ENCODE measurements at regions not wholly inside any gene's neighbourhood (a gene's known extent, or its start where the extent isn't known, plus 50 kb on each side); places are given as distances from the start of the nearest gene placed in this dataset.
"Not testable (repeated sequence)": the region's sequence is repeated elsewhere in the genome, so short reads cannot be mapped to it uniquely, and the experiment has no call there.

DNA sequence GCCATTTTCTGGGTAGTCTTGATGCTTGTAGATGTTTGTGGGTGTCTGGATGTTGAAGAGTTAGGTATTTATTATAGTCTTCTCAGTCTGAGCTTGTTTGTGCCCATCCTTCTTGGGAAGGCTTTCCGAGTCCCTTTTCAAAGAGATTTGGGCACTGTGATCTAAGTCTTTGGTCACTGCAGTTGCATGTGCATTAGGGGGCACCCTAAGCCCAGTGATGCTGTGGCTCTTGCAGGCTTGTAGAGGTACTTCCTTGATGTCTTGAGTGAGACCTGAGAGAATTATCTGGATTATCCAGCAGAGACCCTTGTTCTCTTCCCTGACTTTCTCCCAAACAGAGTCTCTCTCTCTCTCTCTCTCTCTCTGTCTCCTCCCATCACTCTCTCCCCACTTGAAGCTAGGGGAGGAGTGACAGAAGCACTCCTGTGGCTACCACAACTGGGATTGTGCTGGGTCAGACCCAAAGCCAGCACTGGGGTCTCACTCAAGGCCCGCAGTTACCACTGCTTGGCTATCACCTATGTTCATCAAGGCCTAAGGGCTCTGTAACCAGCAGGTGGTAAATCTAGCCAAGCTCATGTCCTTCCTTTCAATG is 68.5 kb downstream of the TMCO5A start:
- DNase-seq (ENCODE audit: low read depth), result peak; percentile 79

DNA sequence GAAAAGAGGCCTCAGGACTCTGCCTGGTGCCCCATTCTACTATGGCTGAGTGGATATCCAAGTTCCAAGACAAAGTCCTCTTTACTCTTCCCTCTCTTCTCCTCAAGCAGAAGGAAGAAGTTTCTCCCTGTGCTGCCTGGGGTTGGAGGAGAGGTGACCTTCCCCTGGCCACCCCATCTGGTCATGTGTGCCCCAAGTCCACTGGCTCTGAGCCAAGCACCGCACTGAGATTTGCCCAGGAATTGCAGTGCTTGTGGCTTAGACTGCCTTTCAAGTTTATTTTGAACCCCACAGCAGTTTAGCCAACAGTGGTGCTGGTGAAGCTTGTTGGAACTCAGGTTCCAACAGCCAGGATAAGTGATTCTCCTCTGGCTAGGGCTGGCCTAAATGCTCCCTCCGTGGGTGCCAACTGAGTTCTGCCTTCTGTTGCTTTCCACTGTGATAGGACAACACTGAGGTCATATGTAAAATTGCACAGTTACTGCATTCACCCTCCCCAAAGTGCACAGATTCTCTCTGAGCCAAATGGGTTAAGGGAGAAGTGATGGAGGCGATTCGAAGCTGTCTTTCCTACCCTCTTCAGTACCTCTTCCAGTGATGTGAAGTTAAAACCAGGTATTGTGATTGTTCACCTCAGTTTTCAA is 69.9 kb downstream of the TMCO5A start:
- no peak for DNase-seq (ENCODE audit: low read depth)

DNA sequence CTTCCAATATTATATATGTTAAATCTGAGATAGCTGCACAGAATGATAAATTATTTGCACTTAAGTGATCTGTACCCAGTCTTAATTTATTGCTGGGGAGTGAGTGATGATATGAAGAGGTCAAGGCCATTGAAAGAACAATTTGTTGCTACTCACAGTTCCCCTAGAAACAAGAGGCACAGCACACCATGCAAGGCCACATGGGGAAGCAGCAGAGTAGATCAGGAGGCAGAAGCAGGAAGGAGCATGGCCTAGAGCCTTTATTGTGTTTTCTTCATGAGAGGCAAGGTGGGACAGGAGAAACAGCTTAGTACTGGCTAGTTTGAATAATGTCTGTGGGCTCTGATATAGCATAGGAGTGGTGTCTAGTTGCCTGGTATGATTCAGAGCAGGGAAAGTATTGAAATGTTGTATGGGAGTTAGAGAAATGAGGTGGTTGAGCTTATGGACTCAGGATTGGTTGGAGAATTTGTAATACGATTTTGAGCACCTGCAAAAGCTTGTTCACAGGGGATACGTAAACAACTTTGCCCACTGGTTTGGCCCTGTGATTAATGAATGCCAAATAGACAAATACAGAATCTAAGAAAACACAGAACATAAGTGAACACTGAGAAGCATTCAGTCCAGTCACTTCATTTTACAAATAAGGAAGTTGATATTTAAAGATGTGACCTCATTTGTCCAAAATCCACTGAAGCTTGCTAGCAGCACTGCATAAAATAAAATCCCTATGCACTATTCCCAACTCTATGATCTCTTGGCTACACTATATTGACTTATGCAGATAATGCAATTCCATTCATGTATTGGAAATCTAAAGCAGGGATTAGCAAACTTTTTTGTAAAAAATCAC is 71.7 kb downstream of the TMCO5A start:
- DNase-seq (ENCODE audit: low read depth), result no peak

DNA sequence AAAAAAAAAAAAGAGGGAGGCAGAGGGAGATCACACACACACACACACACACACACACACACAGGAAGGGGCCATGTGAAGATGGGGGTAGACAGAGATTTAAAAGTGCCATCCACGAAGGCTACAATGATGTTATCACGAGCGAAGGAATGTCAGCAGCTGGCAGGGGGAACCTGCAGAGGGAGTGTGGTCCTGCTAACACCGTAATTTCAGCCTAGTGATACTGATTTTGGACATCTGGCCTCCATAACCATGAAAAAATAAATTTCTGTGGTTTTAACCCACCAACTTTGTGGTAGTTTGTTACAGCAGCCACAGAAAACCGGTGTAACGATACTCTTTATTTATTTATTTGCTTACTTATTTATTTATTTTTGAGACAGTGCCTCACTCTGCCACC is 76.0 kb downstream of the TMCO5A start:
- no peak for DNase-seq (ENCODE audit: low read depth)

DNA sequence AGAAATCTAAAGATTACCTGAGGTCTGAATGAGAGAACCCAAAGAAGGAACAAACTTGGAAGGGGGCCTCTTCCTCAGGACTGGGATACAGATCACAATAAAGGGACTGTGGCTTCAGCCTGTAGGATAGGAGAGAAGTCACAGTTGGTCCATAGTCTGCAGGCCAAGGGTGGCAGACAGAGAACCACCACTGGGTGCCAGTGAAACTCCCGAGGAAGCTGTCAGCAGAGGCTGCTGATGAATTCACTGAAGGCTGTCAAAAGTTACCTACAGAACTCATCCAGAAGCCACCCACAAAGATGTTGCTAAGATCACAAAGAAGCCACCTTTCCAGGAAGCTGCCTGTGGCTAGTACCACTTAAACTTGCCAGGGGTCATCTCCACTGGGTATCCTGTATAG is 78.5 kb downstream of the TMCO5A start:
- DNase-seq (ENCODE audit: low read depth), result no peak

DNA sequence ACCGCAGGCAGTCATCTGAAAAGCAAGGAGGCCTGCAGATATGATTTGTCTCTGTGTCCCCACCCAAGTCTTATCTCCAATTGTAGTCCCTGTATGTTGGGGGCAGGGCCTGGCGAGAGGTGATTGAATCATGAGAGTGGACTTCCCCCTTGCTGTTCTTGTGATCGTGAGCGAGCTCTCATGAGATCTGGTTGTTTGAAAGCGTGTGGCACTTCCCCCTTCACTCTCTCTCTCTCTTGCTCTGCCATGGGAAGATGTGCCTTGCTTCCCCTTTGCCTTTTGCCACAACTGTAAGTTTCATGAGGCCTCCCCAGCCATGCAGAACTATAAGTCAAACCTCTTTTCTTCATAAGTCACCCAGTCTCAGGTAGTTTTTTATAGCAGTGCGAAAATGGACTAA is 83.3 kb downstream of the TMCO5A start:
- no peak for DNase-seq (ENCODE audit: low read depth)

DNA sequence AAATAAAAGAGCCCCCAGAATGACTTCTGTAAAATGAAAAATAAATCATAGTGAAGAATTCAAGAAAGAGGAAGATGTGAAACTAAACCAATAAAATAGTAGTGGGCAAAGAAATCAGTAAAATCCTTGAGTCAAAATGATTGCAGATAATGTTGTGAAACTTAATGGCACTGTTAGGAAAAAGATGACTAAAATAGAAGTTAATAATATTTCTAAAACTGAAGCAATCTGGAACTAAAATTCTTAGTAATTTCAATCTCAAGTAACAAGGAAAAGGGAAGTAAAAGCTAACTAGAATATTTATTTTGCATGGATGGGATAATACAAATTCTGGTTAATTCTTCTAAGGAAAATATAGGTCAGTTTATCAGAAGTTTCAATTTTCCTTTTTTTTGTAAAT is 84.6 kb downstream of the TMCO5A start:
- no peak for DNase-seq (ENCODE audit: low read depth)

DNA sequence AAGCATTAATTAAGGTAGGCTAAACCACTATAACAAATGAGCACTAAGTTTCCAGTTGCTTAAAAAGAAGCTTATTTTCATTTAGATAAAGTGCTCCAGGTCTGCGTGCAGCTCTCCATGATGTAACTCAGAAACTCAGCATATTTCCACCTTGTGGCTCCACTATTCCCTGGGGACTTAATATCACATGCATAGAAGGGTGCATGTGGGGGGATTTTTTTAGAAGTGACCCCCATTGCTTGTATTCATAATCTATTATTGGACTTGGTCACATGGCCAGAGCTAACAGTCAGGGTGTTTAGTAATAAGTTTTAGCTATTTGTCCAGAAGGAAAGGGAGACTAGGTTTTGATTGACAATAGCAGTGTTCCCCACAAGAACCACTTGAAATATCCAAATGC is 86.8 kb downstream of the TMCO5A start:
- DNase-seq (ENCODE audit: low read depth), result no peak

DNA sequence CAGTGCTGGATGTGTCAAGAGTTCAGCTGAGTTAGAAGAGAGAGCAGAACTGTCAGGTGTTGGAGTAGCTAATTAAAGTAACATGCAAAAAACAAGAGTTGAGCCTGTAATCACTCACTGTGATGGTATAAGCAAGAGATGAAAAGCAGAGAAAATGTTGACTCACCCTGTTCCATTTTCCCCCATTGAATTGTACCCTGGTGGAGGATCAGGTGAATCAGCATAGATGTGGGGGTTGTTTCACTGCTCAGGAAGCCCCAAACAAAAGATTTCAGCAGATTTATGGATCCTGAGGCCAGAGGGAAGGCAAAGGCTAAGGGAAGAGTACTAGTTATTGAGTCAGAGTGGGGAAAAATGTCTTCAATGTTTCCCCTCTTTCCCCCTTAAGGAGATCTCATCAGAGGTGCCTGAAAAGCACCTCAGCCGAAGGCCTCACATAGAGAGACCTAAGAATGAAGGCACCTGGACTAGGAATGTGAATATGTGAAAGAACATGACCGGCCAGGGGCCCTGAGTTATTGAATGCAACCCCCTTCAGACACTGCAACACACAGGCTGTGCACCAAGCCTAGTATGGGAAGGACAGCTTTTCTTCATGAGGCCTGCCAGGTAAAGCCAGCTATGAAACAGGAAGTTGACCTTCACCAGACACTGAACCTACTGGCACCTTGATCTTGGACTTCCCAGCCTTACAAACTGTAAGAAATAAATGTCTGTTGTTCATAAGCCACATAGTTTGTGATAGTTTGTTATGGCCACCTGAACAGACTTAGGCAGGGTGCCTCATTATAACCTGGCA is 90.1 kb downstream of the TMCO5A start:
- no peak for DNase-seq (ENCODE audit: low read depth)

DNA sequence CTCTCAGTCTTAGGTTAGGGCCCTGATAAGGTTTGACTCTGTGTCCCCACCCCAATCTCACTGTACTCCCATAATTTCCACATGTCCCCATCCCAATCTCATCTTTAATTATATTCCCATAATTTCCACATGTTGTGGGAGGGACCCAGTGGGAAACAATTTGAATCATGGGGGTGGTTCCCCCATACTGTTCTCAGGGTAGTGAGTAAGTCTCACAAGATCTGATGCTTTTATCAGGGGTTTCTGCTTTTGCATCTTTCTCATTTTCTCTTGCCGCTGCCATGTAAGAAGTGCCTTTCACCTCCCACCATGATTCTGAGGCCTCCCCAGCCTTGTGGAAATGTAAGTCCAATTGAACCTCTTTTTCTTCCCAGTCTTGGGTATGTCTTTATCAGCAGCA is 91.2 kb downstream of the TMCO5A start:
- DNase-seq (ENCODE audit: low read depth), result not testable (repeated sequence)

DNA sequence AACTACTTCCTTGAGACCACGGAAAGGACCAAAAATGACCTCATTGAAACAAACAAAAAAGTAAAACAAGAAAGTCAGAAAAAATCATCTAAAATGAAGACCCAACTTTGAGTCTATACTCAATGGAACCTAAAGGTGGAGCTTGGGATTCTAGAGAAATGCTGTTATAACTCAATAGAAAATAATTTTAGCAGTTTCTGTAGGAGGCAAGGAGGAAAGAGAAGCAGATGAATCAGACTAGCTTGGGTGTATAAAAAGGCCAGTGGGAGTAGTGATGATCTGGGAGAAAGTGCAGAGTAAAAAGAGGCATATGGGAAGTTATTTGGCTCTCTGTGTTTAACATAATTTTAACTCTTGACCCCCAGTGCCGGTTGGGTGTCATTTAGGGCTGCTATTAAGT is 94.4 kb downstream of the TMCO5A start:
- peak; percentile 44 for DNase-seq (ENCODE audit: low read depth)

DNA sequence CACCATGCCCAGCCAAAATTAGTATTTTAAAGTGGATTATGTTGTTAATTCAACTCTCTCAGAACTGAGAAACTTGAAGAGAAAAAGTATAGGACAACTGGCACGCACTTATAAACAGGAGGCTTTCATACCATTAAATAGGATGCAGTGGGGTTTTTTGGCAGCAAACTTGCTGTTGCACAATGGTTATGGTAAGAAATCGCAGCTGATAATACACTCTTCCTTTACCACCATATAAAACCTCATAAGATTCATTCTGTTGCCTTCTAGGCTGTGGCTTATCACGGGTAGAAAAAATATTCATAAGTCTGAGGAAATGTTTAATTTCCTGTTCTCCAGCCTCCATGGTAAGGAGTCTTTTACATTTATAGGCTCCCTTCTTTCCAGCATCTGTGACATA is 95.3 kb downstream of the TMCO5A start:
- DNase-seq (ENCODE audit: low read depth), result no peak

DNA sequence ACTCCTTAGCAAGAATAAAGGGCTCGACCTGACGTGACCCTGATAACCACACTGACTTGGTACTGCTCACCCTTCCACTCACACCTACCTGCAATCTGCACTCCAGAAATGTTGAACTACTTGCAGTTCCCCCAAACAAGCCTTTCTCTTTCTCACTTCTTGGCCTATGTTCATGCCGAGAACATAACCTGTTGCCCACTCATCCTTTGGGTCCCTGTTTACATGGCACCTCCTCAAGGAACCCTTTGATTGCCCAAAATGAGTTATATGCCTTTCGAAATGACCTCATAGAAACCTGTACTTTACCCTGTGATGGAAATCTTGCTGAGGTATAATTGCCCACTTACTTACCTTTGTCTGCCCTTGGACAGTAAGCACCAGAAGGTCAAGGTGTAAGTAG is 96.2 kb downstream of the TMCO5A start:
- no peak for DNase-seq (ENCODE audit: low read depth)

DNA sequence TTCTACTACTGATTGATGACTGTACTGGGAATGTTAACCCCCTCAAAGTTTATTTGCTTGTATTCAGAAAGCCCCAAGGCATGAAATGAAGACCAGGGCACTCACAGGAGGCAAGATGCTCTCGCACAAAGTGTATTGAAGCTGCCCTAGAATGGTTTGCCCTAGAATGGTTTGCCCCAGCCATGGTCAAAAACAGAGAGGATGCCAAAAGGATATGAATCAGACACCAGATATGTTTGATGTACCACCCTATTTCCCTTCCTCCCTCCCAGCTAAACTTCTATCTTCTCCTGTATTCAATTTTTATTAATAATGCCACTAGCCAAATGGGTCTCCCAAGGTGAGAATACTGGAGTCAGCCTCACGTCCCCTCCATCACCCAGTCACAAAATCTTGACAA is 101.3 kb downstream of the TMCO5A start:
- peak; percentile 54 for DNase-seq (ENCODE audit: low read depth)

DNA sequence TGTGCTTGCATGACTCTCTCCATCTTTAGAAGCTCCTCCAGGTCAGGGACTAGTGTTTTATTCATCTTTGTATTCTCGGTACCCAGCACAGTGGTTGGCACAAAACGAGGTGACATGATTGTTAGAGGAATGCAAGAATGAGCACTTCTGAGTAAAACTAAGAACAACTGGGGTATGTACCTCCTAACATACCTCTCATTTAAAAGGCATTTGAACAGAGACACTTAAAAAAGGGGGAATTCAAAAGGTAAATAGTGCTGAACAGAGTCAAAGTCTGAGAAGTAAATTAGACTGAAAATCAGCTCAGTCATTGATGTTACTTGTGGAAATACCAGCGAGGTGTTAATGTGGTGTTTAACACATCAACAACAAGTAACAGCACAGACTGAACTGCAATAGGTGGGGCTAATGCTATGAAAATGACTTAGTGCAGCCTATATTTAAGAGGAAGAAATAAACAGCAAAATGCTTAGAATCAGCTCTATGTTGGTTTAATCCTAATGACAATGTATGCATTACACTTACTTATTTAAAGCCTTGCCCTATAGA is 102.4 kb downstream of the TMCO5A start:
- no peak for DNase-seq (ENCODE audit: low read depth)

DNA sequence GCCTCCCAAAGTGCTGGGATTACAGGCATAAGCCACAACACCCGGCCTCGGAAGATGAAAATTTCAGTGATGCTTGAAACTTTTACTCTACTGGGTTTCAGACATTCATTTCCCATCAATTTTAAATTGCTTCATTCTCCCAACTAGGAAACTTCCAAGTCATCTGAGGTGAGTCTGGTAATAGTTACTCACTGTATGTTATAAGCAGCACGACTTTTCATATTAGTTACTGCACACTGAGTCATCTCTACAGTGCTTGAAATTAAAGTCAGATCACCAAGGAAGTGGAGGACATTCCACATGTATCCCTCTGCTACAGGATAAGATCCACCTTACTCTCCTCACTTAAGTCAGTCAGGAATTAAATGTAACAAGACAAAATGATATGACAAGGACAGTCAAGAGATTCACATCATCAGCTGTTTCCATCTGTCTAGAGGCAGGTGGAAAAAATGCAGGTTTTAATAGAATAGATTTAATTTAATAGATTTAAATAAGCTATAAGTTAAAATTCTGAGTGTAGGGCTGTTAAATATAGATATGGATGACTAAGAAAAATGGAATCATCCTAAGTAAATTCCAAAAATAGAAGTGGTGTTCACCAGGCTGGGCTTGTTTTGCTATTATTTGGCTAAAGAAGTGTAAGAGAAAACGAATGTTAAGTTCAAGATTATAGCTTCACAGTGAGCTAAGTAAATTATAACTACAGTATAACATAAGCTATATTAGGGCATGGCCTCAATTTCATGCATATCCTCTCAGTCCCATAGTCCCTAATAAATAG is 104.4 kb downstream of the TMCO5A start:
- DNase-seq (ENCODE audit: low read depth), result peak; percentile 93

DNA sequence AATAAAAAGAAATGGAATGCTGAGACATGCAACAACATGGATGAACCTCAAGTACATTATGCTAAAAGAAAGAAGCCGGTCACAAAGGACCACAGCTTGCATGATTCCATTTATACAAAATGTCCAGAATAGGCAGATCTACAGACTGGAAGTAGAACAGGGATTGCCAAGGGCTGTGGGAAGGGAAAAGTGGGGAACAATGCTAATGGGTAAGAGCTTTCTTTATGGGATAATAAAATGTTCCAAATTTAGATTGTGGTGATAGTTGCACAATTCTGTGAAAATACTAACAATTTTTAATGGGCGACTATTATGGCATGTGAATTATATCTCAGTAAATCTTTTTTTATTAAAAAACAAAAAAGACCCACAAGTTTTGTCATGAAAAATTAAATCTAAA is 106.2 kb downstream of the TMCO5A start:
- no peak for DNase-seq (ENCODE audit: low read depth)

DNA sequence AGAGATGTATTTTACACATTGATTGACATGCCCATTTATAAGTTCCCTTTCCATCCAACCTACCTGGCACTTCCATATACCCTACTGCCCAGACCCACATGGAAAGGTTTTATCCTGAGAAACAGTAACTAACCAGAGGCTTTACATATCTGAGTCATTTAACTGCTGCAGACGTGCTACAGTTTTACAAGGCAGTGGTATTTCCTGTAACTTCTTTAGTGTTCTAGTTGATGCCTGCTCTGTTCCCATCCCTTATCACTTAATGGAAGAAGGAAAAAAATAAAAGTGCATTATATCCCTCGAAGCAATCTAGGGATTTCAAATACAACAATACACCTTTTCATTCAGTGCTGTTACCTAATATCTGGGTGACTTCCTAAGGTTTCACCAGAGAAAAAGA is 107.1 kb downstream of the TMCO5A start:
- peak; percentile 79 for DNase-seq (ENCODE audit: low read depth)

DNA sequence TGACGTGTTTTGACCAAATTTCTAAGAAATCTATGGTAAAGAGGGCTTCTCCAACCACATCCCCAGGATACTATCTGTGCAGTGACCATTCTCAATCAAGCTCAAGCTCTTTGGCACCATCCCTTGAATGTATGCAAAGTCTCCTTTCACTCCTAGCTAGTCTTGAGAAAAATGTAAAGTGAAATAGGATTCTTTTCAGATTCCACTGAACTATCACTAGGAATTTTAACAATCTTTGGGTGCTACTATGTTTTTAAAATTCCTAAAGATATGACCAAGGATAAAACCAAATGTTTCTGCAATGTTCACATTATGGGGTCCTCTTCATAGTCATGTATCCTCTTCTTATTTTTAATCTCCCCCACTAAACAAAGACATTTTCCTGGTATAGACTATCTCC is 107.8 kb downstream of the TMCO5A start:
- no peak for DNase-seq (ENCODE audit: low read depth)

DNA sequence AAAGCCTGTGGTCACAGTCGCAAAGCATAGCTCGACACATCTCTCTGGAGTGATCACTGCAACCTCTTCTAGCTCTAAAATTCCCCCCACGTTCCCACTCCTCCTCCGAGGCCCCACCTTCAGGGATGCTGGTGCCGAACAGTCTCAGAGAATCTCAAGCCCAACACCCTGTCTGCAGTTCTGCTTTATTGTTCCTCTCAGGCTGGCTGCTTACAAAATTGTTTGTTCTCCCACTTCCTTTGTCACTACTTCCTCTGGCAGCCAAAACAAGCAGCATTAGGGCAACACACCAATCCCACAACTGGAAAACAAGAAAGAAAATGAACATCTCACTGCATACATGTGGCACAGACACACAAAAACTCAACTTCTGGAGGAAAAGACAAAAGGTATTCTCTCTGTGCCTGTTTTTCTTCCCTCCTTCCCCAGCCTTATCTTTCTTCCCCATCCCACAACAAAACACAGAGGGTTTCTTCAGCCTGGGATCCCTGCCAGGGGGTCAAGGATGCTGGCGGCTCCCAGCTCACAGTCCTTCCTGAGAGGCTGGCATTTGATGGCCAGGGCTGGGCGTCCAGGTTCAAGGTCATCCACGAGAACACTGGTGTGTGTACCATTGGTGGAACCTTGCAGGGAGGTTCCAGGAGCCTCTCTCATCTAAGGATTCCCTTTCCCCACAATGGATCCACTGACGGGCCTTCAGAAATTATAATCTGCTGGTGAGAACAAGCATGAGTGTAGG is 108.4 kb downstream of the TMCO5A start:
- DNase-seq (ENCODE audit: low read depth), result no peak

All from ELR (cell line).